ENCODE measurements at regions not wholly inside any gene's neighbourhood (a gene's known extent, or its start where the extent isn't known, plus 50 kb on each side); places are given as distances from the start of the nearest gene placed in this dataset.

DNA sequence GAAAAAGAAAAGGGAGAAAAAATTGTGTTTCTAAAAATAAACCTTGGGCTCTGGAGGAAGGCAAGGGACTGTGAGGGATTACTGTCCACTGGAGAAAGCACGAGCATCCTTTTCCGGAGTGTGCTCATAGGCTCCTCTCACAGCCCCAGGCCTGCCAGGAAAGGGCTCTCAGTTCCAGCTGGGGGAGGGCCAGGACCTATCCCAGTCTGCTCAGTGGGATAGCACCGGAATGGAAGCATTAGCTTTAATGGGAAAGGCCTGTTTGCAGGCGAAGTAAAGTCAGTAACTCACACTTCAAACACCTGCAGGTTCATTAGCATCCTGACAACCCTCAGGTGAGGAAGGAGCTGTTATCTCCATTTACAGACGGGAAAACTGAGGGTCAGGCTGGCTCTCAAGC, 113.9 kb upstream of the USP24 start:
- TF ChIP-seq, protein P1, sequence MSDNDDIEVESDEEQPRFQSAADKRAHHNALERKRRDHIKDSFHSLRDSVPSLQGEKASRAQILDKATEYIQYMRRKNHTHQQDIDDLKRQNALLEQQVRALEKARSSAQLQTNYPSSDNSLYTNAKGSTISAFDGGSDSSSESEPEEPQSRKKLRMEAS (IDR thresholded peaks at IDR 0.05) = no peak
- TF ChIP-seq, protein P2, sequence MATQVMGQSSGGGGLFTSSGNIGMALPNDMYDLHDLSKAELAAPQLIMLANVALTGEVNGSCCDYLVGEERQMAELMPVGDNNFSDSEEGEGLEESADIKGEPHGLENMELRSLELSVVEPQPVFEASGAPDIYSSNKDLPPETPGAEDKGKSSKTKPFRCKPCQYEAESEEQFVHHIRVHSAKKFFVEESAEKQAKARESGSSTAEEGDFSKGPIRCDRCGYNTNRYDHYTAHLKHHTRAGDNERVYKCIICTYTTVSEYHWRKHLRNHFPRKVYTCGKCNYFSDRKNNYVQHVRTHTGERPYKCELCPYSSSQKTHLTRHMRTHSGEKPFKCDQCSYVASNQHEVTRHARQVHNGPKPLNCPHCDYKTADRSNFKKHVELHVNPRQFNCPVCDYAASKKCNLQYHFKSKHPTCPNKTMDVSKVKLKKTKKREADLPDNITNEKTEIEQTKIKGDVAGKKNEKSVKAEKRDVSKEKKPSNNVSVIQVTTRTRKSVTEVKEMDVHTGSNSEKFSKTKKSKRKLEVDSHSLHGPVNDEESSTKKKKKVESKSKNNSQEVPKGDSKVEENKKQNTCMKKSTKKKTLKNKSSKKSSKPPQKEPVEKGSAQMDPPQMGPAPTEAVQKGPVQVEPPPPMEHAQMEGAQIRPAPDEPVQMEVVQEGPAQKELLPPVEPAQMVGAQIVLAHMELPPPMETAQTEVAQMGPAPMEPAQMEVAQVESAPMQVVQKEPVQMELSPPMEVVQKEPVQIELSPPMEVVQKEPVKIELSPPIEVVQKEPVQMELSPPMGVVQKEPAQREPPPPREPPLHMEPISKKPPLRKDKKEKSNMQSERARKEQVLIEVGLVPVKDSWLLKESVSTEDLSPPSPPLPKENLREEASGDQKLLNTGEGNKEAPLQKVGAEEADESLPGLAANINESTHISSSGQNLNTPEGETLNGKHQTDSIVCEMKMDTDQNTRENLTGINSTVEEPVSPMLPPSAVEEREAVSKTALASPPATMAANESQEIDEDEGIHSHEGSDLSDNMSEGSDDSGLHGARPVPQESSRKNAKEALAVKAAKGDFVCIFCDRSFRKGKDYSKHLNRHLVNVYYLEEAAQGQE (IDR thresholded peaks at IDR 0.05; ENCODE audit: low read depth) = no peak
- TF ChIP-seq, protein P3, sequence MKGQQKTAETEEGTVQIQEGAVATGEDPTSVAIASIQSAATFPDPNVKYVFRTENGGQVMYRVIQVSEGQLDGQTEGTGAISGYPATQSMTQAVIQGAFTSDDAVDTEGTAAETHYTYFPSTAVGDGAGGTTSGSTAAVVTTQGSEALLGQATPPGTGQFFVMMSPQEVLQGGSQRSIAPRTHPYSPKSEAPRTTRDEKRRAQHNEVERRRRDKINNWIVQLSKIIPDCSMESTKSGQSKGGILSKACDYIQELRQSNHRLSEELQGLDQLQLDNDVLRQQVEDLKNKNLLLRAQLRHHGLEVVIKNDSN (IDR thresholded peaks at IDR 0.05) = no peak
- no peak for TF ChIP-seq NFIC (IDR thresholded peaks at IDR 0.05)
- no peak for TF ChIP-seq RAD21 (IDR thresholded peaks at IDR 0.05; ENCODE audit: low read depth)
- no peak for TF ChIP-seq EP300 (IDR thresholded peaks at IDR 0.05; ENCODE audit: borderline replicate concordance)
- TF ChIP-seq TAF1 (IDR thresholded peaks at IDR 0.05; ENCODE audit: low read depth) = no peak
- TF ChIP-seq FOXM1 (IDR thresholded peaks at IDR 0.05; ENCODE audit: borderline replicate concordance, low read depth) = no peak
- no peak for TF ChIP-seq TCF12 (IDR thresholded peaks at IDR 0.05; ENCODE audit: low read depth)
- no peak for TF ChIP-seq TEAD4 (IDR thresholded peaks at IDR 0.05)
- TF ChIP-seq CEBPB (IDR thresholded peaks at IDR 0.05) = no peak
- no peak for TF ChIP-seq YY1 (IDR thresholded peaks at IDR 0.05; ENCODE audit: low read depth)
- no peak for TF ChIP-seq EGR1 (IDR thresholded peaks at IDR 0.05)
